Mesothelial cell of epicardium (in vitro differentiated cells): ENCODE measurements at regions not wholly inside any gene's neighbourhood (a gene's known extent, or its start where the extent isn't known, plus 50 kb on each side); places are given as distances from the start of the nearest gene placed in this dataset.
"Not testable (repeated sequence)": the region's sequence is repeated elsewhere in the genome, so short reads cannot be mapped to it uniquely, and the experiment has no call there.

Experiments used
- DNase-seq, 2 experiments: peaks; one replicate each; pipeline ENCODE4 v3.0.0; 2021; ENCODE audit warnings: low spot score in 2 of 2; ENCODE audit not compliant: unreplicated experiment in 2 of 2
- H3K27ac Mint-ChIP-seq: 2 replicates; pipeline ENCODE4 v1.8.0; 2021; ENCODE audit warnings: mixed read lengths
- H3K27me3 Mint-ChIP-seq: 2 replicates; pipeline ENCODE4 v1.8.0; 2021; ENCODE audit warnings: low read depth, mixed read lengths
- H3K36me3 Mint-ChIP-seq: 2 replicates; pipeline ENCODE4 v1.8.0; 2021; ENCODE audit warnings: mixed read lengths
- H3K4me1 Mint-ChIP-seq: 2 replicates; pipeline ENCODE4 v1.8.0; 2021; ENCODE audit warnings: mixed read lengths
- H3K4me3 Mint-ChIP-seq: 2 replicates; pipeline ENCODE4 v1.8.0; 2021; ENCODE audit warnings: mild to moderate bottlenecking, moderate library complexity, mixed read lengths
- H3K9me3 Mint-ChIP-seq: 2 replicates; pipeline ENCODE4 v1.8.0; 2021; ENCODE audit warnings: mixed read lengths
- TF ChIP-seq, protein P1 (sequence below): fragments of 200-600 bp; sonication (generic); IDR thresholded peaks from one replicate; pipeline ENCODE4 v1.5.0; 2021; ENCODE audit warnings: antibody characterized with exemption; ENCODE audit not compliant: unreplicated experiment

DNA sequence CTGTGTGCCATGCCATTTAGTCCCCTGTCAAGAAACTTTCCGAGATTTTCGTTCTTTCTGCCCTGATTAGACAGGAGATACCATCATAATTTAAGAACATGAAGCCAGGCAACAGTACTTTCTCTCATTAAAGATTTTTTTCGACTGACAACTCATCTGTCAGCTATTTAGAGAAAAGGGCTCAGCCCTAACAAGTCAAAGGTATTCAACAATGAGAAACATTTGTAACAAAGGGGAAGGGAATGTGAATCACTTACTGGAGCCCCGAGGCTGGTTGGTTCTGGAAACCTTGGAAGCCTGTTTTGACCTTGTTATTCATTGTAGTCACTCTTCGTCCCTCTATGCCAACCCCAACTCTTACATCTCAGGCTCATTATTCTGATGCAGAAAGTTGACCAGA lies 199.4 kb downstream of the SPP2 start:
- no peak overlapping the region for H3K27ac Mint-ChIP-seq

DNA sequence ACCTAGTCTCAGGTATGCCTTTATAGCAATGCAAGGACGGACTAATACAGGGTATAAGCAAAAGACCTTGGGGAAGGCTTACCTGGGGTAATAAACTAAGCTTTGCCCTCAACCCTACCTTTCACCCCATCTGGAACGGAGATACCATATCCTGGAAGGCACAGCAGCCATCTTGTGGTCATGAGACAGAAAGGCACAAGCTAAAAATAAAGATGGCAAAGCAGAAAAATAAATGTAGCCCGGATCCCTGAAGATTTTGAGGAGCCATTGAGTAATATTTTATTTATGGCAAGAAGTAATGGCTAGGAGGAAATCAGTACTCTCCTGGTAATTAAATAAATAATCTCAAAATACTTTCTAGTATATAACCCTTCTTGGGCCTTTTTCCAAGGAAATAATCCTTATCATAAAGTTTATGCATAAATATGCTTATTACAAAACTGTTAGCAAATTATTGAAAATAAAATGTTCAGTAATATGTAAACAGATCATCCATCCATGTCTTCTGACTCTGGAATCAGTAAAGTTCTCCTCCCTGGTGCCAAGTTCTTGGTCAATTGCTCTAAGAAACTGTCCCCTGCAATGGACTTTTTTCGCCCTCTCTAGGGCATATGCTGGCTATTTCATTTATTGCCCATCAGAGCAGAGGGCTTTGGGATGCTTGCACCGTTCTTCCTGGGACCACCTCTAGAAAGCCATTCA lies 198.7 kb downstream of the SPP2 start:
- no peak overlapping the region for H3K27ac Mint-ChIP-seq
- H3K9me3 Mint-ChIP-seq = no peaks in the 10 kb centered on the region
- no peaks in the 10 kb centered on the region for H3K27me3 Mint-ChIP-seq
- no peaks in the 10 kb centered on the region for H3K36me3 Mint-ChIP-seq
- no peak for DNase-seq
- TF ChIP-seq, protein P1, sequence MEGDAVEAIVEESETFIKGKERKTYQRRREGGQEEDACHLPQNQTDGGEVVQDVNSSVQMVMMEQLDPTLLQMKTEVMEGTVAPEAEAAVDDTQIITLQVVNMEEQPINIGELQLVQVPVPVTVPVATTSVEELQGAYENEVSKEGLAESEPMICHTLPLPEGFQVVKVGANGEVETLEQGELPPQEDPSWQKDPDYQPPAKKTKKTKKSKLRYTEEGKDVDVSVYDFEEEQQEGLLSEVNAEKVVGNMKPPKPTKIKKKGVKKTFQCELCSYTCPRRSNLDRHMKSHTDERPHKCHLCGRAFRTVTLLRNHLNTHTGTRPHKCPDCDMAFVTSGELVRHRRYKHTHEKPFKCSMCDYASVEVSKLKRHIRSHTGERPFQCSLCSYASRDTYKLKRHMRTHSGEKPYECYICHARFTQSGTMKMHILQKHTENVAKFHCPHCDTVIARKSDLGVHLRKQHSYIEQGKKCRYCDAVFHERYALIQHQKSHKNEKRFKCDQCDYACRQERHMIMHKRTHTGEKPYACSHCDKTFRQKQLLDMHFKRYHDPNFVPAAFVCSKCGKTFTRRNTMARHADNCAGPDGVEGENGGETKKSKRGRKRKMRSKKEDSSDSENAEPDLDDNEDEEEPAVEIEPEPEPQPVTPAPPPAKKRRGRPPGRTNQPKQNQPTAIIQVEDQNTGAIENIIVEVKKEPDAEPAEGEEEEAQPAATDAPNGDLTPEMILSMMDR = no peak
- H3K4me1 Mint-ChIP-seq = peaks cover 16% of the 10 kb centered on the region
- H3K4me3 Mint-ChIP-seq = no peak overlapping the region

More for the DNA sequence above, 199.4 kb downstream of the SPP2 start:
- H3K4me3 Mint-ChIP-seq = no peak overlapping the region
- H3K27me3 Mint-ChIP-seq = no peaks in the 10 kb centered on the region
- no peaks in the 10 kb centered on the region for H3K36me3 Mint-ChIP-seq
- peaks cover 16% of the 10 kb centered on the region for H3K4me1 Mint-ChIP-seq
- TF ChIP-seq, protein P1 = no peak
- DNase-seq = no peak
- no peaks in the 10 kb centered on the region for H3K9me3 Mint-ChIP-seq

DNA sequence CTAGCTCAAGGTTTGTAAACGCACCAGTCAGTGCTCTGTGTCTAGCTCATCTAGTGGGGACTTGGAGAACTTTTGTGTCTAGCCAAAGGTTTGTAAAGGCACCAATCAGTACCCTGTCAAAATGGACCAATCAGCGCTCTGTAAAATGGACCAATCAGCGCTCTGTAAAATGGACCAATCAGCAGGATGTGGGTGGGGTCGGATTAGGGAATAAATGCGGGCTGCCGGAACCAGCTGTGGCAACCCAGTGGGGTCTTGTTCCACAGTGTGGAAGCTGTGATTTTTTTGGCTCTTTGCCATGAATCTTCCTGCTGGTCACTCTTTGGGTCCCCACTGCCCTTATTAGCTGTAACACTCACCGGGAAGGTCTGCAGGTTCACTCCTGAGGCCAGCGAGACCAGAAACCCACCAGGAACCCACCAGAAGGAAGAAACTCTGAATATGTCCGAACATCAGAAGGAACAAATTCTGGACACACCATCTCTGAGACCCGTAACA lies 197.8 kb downstream of the SPP2 start:
- H3K4me1 Mint-ChIP-seq = peaks cover 19% of the 10 kb centered on the region
- H3K9me3 Mint-ChIP-seq, H3K27me3 Mint-ChIP-seq, DNase-seq, H3K36me3 Mint-ChIP-seq, H3K27ac Mint-ChIP-seq, H3K4me3 Mint-ChIP-seq: not testable (repeated sequence)

DNA sequence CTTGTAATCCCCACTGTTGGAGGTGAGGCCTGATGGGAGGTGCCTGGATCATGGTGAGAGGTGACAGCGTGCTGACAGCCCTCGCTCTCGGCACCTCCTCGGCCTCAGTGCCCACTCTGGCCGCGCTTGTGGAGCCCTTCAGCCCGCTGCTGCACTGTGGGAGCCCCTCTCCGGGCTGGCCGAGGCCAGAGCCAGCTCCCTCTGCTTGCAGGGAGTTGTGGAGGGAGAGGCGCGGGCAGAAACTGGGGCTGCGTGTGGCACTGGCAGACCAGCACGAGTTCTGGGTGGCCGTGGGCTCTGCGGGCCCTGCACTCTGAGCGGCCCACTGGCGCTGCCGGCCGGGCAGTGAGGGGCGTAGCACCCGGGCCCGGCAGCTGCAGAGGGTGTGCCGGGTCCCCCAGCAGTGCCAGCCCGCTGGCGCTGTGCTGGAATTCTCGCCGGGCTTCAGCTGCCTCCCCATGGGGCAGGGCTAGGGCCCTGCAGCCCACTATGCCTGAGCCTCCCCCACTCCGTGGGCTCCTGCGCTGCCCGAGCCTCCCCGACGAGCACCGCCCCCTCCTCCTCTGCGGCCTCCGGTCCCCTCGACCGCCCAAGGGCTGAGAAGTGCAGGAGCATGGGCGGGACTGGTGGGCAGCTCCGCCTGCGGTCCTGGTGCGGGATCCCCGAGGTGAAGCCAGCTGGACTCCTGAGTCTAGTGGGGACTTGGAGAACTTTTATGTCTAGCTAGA lies 197.1 kb downstream of the SPP2 start:
- TF ChIP-seq, protein P1 = no peak
- Mint-ChIP-seq H3K4me3 (no peak overlapping the region), H3K9me3 (no peaks in the 10 kb centered on the region), H3K27me3 (no peaks in the 10 kb centered on the region), H3K4me1 (peaks cover 19% of the 10 kb centered on the region), H3K36me3 (no peaks in the 10 kb centered on the region), H3K27ac (no peak overlapping the region)
- DNase-seq = no peak

DNA sequence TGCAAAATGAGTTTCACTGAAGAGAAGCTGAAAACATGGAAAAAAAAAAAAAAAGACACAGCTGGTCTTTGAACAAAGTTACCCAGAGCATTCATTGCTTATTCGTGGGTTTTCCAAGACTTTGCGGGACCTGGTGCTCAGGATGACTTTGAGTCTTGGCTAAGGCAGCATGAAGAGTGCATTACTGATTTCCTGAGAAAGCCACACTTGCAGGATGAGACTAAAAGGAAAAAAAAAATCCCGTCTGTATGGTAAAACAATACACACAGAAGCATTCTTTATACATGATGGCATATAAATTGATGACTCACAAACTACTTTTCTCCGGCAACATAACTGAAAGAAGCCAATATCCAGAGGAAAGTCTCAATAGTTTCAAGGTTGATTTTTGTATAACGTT lies 195.4 kb downstream of the SPP2 start:
- H3K9me3 Mint-ChIP-seq = no peaks in the 10 kb centered on the region
- H3K4me1 Mint-ChIP-seq = peaks cover 28% of the 10 kb centered on the region
- H3K4me3 Mint-ChIP-seq = no peak overlapping the region
- TF ChIP-seq, protein P1 = no peak
- peak overlapping the region; percentile 28 for H3K27ac Mint-ChIP-seq
- H3K27me3 Mint-ChIP-seq = no peaks in the 10 kb centered on the region
- DNase-seq = no peak
- no peaks in the 10 kb centered on the region for H3K36me3 Mint-ChIP-seq

DNA sequence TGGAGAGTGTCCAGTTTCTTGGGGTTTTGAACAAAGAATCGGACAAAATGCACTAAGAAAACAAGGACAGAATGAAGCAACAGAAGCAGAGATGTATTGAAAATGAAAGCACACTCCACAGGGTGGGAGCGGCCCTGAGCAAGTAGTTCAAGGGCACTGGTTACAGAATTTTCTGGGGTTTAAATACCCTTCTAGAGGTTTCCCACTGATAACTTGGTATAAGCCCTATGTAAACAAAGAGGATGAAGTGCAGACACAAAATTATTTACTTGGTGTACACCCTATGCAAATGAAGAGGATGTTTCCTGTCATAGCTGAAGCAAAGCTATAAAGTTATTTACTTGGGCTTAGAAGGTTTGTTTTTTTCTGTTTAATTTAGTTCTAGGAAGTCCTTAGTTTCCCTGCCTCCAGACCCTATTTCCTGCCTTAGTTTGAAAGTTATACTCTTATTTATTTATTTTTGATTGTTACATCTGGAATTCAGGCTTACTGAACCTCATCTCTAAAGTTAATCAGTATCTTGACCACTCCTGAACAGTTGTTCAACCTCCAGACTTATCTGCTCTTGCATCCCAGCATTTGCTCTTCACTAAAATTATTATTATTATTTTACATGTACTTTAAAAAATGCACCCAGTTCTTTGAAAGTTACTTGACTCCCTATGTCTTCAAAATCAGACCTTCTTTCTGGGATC lies 193.5 kb downstream of the SPP2 start:
- no peak for DNase-seq
- peaks cover 5% of the 10 kb centered on the region for H3K9me3 Mint-ChIP-seq
- no peak overlapping the region for H3K4me3 Mint-ChIP-seq
- no peak overlapping the region for H3K27ac Mint-ChIP-seq
- no peaks in the 10 kb centered on the region for H3K27me3 Mint-ChIP-seq
- no peaks in the 10 kb centered on the region for H3K36me3 Mint-ChIP-seq
- TF ChIP-seq, protein P1 = no peak
- H3K4me1 Mint-ChIP-seq = peaks cover 20% of the 10 kb centered on the region
